ENCODE measurements at regions not wholly inside any gene's neighbourhood (a gene's known extent, or its start where the extent isn't known, plus 50 kb on each side); places are given as distances from the start of the nearest gene placed in this dataset.
"Not testable (repeated sequence)": the region's sequence is repeated elsewhere in the genome, so short reads cannot be mapped to it uniquely, and the experiment has no call there.

DNA sequence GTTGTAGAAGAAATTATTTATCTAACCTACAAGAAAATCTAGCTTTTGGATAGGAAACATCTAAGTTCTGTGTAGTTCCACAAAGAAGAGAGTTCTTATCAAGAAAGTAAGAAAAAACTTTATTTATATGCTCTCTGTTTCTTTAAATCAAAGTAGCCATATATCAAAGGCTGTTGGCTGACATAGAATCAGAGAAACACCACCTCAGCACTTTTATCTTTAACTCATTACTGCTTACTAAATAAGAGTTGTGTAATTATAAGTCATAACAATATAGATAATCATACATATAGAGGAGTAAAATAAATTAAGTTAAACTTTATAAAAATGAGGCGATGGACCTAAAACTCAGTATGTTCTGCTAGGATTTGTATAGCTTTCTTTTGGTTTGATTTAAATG lies 570.6 kb downstream of the PCDH17 start:
- ATAC-seq: no peak

- ATAC-seq: no peak
Observed at GRCh38 chr13:58207501-58207900, 576.0 kb downstream of the PCDH17 start.

DNA sequence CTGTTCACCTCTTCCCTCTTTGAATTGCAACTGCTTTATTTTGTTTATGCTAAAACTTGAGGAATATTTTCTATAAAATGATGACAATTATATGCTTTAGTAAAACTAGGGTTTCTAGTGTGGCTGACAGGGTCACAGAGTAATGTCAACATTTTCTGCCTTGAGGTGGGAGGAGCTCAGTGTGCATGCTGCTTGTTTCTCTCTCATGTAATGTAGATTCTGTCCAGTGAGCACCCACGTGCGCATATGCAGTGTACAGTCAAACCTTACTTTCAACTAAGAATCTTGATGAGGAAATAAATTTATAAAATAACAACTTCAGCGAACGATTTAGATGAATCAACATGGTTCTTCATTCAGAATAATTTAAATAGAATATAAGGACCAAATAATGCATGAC lies 603.9 kb downstream of the PCDH17 start:
- no peak for ATAC-seq

GRCh38 chr13:58238972-58239773 lies 607.6 kb downstream of the PCDH17 start:
- ATAC-seq: no peak

GRCh38 chr13:58239774-58240268 lies 608.3 kb downstream of the PCDH17 start:
- no peak for ATAC-seq

GRCh38 chr13:58247080-58247479 lies 615.5 kb downstream of the PCDH17 start:
- ATAC-seq: no peak

GRCh38 chr13:58254943-58255342 lies 623.4 kb downstream of the PCDH17 start:
- ATAC-seq: no peak

DNA sequence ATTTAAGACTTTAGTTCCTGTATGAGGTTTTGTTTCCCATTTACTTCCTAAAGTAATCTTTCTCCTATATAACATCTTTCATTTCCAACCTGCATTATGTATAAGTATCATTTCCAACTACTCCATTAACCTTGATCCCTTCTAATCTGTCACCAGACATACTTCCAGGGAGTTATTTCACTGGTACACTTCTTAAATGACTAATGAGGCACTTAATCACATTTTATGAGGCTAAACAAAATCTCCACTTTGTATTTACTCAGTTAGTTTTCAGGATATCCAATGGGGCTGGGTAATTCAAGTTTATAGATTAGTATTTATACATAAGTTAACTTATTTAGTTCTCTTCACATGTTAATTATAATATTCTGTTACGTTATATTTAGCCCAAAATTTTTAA lies 634.7 kb downstream of the PCDH17 start:
- no peak for ATAC-seq

DNA sequence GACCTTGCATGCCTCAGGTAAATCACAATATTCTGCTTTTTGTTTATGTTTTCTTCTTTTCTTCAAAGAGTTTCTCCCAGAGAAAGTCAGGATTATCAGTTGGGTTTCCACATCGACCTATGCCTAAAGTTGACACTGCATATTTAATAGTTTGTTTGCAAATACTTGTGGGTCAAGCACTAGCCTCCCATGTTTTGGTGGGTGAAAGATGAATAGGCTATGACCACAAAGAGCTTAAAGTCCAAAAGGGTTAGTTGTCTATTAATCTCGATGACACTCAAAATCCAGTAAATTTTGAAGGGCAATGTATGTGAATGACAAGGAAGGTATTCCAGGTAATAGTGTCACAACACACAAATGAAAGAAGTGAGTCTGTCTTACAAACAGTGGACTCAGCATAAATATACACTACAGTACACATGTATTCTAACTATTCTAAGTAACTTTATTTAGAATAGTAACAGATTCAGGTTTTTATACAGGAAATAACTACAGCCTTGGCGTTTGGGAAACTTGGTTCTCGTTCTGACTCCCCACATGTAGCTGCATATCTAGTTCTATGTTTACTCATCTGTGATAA lies 667.1 kb downstream of the PCDH17 start:
- no peak for ATAC-seq

GRCh38 chr13:58300224-58300623 lies 668.7 kb downstream of the PCDH17 start:
- no peak for ATAC-seq

DNA sequence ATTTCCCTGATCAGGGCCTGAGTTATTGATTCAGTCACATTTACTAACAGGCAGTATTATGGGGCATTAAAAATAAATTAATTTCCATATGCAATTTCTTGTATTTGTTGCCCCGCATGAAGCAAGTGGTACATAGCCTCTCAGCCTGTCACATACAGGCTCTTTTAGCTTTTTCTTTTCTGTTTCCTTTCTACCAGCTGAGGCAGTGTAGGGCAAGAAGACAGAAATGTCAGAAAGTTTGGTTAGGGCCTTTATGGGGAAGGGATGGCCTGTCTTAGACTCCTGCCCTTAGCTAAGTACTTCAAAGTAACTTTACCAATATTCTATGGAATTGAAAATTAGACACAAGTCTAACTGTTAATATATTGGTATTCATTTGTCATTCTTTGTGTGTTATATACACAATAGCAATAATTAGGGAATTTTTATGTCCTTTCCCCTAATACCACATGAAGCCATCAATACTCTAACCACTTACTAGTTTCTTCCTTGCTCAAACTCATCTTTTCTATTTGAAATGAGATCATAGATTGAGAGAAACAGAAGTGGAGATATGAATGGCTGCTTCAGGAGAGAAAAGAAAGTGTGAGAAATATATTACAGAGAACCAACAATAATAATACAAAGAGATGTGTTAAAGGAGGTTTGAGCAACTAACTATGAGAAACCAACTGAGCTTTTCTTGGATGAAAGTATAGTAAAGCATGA lies 669.6 kb downstream of the PCDH17 start:
- no peak for ATAC-seq

DNA sequence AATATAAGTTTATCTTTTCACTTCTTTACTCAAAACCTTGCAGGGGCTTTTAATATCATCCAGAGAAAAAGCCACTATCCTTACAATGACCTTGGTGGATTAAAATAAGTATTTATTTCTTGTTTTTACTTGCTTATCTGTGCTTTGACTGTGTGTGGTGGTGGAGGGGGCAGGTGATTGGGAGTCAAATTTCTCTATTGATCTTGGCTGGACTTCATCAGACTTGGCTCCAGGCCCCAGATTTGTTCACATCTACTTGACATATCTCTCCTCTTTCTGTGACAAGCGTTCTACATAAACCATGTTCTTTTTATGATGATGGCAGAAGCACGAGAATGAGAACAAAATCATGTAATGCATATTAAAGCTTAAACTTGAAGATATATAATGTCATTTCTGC lies 670.8 kb downstream of the PCDH17 start:
- no peak for ATAC-seq

DNA sequence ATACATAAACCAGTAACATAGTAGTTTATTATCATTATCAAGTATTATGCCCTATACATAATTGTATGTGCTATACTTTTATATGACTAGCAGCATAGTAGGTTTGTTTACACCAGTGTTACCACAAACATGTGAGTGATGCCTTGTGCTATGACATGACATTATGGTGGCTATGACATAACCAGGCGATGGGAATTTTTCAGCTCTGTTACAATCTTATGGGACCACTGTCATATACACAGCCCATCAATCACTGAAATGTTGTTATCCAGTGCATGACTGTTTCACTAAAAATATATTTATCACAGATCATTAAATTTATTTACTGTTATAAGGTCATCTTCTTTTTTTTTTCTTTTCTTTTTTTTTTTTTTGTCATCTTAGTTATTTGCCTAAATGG lies 674.5 kb downstream of the PCDH17 start:
- no peak for ATAC-seq

- no peak for ATAC-seq
Observed at GRCh38 chr13:58313219-58313618, 681.7 kb downstream of the PCDH17 start.

GRCh38 chr13:58318495-58319167 lies 687.1 kb downstream of the PCDH17 start:
- ATAC-seq: no peak

DNA sequence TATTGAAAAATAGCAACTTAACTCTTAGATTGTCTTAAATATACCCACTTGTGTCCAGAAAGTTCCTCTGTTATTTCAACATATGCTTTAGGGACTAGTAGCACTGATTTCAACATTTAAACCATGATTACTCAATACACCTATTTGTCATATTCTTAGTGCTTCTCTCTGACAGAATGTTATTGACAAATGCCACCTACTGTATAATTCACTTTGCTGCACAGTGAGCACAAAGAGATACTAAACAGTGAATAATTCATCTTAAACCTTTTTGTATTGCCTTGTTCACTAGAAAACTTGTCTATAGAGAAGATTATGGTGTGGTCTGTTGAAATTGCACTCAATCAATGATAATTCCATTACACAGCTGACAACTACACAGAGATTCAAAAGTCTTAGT lies 692.6 kb downstream of the PCDH17 start:
- ATAC-seq: no peak

DNA sequence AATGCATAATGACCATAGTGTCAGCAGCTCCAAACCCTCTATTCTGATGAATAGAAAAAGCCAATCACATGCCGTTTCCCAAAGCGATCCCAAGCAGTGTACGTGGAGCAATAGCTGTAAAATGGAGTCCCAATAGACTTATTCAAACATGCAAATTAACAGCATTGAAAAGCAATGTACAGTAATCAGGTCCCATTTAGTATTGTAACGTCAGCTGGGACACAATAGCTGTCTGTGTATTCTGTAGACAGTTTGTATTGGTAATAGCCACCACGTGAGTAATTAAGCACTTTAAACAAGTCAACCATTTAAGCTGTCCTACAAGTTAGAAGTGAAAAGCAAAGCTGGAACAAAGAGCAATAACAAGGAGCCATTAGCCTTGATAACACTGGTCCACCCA lies 698.2 kb downstream of the PCDH17 start:
- no peak for ATAC-seq

GRCh38 chr13:58340895-58341294 lies 709.4 kb downstream of the PCDH17 start:
- ATAC-seq: no peak

DNA sequence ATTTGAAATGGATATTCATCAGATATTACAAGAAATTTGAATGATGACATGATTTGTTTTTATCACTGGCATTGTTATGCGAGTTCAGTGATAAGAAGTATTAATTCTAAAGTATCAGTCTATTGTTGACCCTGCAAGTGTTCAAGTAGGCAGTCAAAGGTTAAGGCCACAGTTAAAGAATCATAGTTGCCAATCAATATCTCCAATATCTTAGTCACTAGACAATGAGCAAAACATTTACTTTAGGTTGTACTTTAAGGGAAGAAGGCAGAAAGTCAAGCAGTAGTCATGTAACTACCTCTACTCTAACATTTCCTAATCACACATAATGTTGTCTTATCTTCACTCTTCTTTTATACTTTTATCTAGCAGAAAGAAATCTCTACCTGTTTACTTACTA lies 709.8 kb downstream of the PCDH17 start:
- ATAC-seq: no peak

GRCh38 chr13:58343076-58343475 lies 711.5 kb downstream of the PCDH17 start:
- ATAC-seq: no peak

- ATAC-seq: not testable (repeated sequence)
Observed at GRCh38 chr13:58352100-58352499, 720.6 kb downstream of the PCDH17 start.

DNA sequence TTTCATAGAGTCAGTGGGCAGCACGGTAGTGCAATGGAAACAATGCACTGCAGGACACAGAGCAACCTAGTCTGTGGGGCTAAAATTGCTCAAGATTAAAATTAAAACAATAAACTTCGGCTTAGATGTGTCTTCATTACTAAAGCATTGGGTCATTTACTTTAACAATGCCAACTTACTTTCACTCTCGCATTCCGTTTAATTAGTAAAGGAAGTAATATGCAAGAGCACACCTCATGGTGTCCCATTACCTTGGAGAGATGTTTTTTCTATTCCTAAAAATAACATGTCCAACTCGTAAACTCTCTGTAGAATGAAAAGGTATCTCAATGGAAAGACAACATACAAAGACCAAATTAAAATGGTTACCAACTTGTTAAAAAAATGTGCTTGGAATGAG lies 738.4 kb downstream of the PCDH17 start:
- ATAC-seq: no peak

- no peak for ATAC-seq
Observed at GRCh38 chr13:58376349-58376748, 744.8 kb downstream of the PCDH17 start.
